CD4-positive, alpha-beta T cell (primary cell): ENCODE measurements at regions not wholly inside any gene's neighbourhood (a gene's known extent, or its start where the extent isn't known, plus 50 kb on each side); places are given as distances from the start of the nearest gene placed in this dataset.

Experiments
- ATAC-seq: fragments of 200-7000 bp; cut with Tn5 transposase; one replicate; pipeline ENCODE4 v1.10.0; 2022; ENCODE audit warnings: mild to moderate bottlenecking; ENCODE audit not compliant: poor library complexity
- CTCF ChIA-PET: fragments of 350-600 bp; sonication (Branson Sonifier 250); formaldehyde crosslinking; loops from one replicate; lab custom pipeline; 2021; ENCODE audit warnings: antibody characterized with exemption, inconsistent platforms; lab: Charles Lee
- POLR2A ChIA-PET: fragments of 350-600 bp; sonication (Branson Sonifier 250); formaldehyde crosslinking; loops from one replicate; lab custom pipeline; 2021; ENCODE audit warnings: antibody characterized with exemption, inconsistent platforms; lab: Charles Lee
- DNase-seq, 14 experiments: peaks; one replicate each; pipeline ENCODE4 v3.0.0-alpha.2; 2013 to 2020; ENCODE audit warnings: mixed read lengths in 2 of 14
- H3K27ac ChIP-seq, 2 donors: one replicate each; pipeline versions ENCODE4 v1.5.1 to v1.7.0; 2013; ENCODE audit warnings: low read length in 2 of 2, low read depth in 1 of 2, mild to moderate bottlenecking in 1 of 2
- H3K27me3 ChIP-seq, 2 experiments: 1 replicate in 1 of 2; 2 replicates in 1 of 2; pipeline versions ENCODE4 v1.6.1 to v1.7.0; 2013; ENCODE audit warnings: low read length in 2 of 2, control low read depth in 1 of 2, mild to moderate bottlenecking in 1 of 2, moderate library complexity in 1 of 2; ENCODE audit not compliant: insufficient read depth in 2 of 2, control insufficient read depth in 1 of 2
- H3K36me3 ChIP-seq: one replicate; pipeline ENCODE4 v1.6.1; 2013; ENCODE audit warnings: low read length, control low read depth; ENCODE audit not compliant: insufficient read depth
- H3K4me1 ChIP-seq: one replicate; pipeline ENCODE4 v1.6.1; 2013; ENCODE audit warnings: low read length, control low read depth; ENCODE audit not compliant: insufficient read depth
- H3K4me3 ChIP-seq: one replicate; pipeline ENCODE4 v1.5.1; 2013; ENCODE audit warnings: mild to moderate bottlenecking, low read length, moderate library complexity
- H3K9me3 ChIP-seq, 2 experiments: 1 replicate in 1 of 2; 2 replicates in 1 of 2; pipeline versions ENCODE4 v1.6.1 to v1.7.0; 2013; ENCODE audit warnings: low read length in 2 of 2, mild to moderate bottlenecking in 2 of 2, control low read depth in 1 of 2, moderate library complexity in 1 of 2; ENCODE audit not compliant: control insufficient read depth in 1 of 2, insufficient read depth in 1 of 2
- H3K27ac Mint-ChIP-seq: one replicate; pipeline ENCODE4 v1.8.0; 2020; ENCODE audit warnings: mixed read lengths
- H3K27me3 Mint-ChIP-seq: one replicate; pipeline ENCODE4 v1.8.0; 2021; ENCODE audit warnings: mixed read lengths
- H3K36me3 Mint-ChIP-seq: one replicate; pipeline ENCODE4 v1.8.0; 2021; ENCODE audit warnings: low read depth, mixed read lengths
- H3K4me1 Mint-ChIP-seq: one replicate; pipeline ENCODE4 v1.8.0; 2021; ENCODE audit warnings: low read depth, mixed read lengths
- H3K4me3 Mint-ChIP-seq: one replicate; pipeline ENCODE4 v1.8.0; 2020; ENCODE audit warnings: mild to moderate bottlenecking, mixed read lengths
- H3K9me3 Mint-ChIP-seq: one replicate; pipeline ENCODE4 v1.8.0; 2020; ENCODE audit warnings: mixed read lengths
- intact Hi-C, 2 experiments: fragments of 100-400 bp; cut with DNase I in 1 of 2; cut with micrococcal nuclease in 1 of 2; formaldehyde crosslinking; loops; one replicate each; pipeline versions ENCODE4 v1.15.1 to v1.9.0; 2023 to 2025; cut with DNase I, micrococcal nuclease
- TF ChIP-seq, protein P1 (sequence below): fragments of 200-600 bp; IDR thresholded peaks from one replicate; pipeline ENCODE4 v1.8.0; 2022; ENCODE audit warnings: antibody characterized with exemption, mild to moderate bottlenecking

DNA sequence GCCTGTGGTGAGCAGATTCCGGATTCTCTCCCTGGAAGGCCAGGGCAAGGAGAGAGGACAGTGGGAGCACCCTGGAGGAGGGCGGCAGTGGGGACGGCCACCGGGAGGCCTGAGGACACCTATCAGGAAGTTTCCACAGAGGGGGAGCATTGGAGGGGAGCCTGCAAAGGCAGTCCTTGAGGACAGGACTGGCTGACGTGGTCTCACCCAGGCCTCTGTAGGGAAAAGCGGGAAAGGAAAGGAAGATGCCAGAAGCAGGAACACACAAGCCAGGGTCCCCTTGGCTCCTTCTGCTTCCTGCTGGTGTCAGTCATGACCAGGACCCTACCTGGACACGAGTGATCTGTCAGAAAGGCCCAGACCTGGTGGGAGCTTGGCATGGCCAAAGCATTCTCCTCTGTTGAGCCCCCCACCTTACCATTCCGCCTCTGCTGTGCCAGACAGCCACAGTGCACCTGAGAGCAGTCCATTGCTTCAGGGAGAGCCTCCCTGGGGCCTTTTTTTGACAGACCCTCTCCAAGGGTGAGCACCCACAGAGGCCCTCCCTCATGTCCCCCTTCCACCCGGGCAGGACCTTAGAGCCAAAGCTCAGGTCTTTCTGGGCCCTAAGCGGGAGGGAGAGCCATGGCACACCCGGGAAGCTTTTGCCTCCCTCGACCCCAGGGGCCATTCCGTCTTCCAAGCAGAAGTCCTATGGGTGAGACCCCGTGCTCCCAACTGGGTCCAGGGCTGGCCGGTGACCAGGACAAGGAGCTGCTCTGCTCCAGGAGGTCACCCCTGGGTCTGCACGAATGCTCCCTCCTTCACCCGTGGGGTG, 333.1 kb downstream of the DYSF start:
- Mint-ChIP-seq H3K36me3 (no peaks in the 10 kb centered on the region), H3K4me3 (no peak overlapping the region), H3K4me1 (no peaks in the 10 kb centered on the region), H3K27me3 (peaks cover 6% of the 10 kb centered on the region), H3K9me3 (no peaks in the 10 kb centered on the region), H3K27ac (no peak overlapping the region)
- CTCF ChIA-PET: no interaction called here
- peaks cover 0 to 4% of the 10 kb centered on the region in 2 experiments for H3K9me3 ChIP-seq
- no peak for ATAC-seq
- no peaks in the 10 kb centered on the region for H3K36me3 ChIP-seq
- no peak overlapping the region for H3K27ac ChIP-seq
- intact Hi-C loops: no loop called here
- TF ChIP-seq, protein P1, sequence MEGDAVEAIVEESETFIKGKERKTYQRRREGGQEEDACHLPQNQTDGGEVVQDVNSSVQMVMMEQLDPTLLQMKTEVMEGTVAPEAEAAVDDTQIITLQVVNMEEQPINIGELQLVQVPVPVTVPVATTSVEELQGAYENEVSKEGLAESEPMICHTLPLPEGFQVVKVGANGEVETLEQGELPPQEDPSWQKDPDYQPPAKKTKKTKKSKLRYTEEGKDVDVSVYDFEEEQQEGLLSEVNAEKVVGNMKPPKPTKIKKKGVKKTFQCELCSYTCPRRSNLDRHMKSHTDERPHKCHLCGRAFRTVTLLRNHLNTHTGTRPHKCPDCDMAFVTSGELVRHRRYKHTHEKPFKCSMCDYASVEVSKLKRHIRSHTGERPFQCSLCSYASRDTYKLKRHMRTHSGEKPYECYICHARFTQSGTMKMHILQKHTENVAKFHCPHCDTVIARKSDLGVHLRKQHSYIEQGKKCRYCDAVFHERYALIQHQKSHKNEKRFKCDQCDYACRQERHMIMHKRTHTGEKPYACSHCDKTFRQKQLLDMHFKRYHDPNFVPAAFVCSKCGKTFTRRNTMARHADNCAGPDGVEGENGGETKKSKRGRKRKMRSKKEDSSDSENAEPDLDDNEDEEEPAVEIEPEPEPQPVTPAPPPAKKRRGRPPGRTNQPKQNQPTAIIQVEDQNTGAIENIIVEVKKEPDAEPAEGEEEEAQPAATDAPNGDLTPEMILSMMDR: no peak
- DNase-seq: peak in 1 of 14 experiments; percentile 27
- H3K4me1 ChIP-seq: no peaks in the 10 kb centered on the region
- H3K4me3 ChIP-seq: no peak overlapping the region
- no peaks in the 10 kb centered on the region for H3K27me3 ChIP-seq
- POLR2A ChIA-PET: no interaction called here

- intact Hi-C loops: no loop called here
- Mint-ChIP-seq H3K36me3 (no peaks in the 10 kb centered on the region), H3K27me3 (peaks cover 9% of the 10 kb centered on the region), H3K27ac (no peak overlapping the region), H3K9me3 (no peaks in the 10 kb centered on the region), H3K4me3 (no peak overlapping the region), H3K4me1 (no peaks in the 10 kb centered on the region)
- ATAC-seq: no peak
- no peak for DNase-seq
- no peaks in the 10 kb centered on the region for H3K4me1 ChIP-seq
- H3K36me3 ChIP-seq: no peaks in the 10 kb centered on the region
- no peaks in the 10 kb centered on the region for H3K9me3 ChIP-seq
- POLR2A ChIA-PET: no interaction called here
- H3K27me3 ChIP-seq: no peaks in the 10 kb centered on the region
- no peak overlapping the region for H3K27ac ChIP-seq
- CTCF ChIA-PET: no interaction called here
- no peak overlapping the region for H3K4me3 ChIP-seq
- TF ChIP-seq, protein P1: no peak
Observed at GRCh38 chr2:71785516-71785981, 332.2 kb downstream of the DYSF start.

GRCh38 chr2:71784734-71785511, 331.6 kb downstream of the DYSF start:
- TF ChIP-seq, protein P1: no peak
- H3K4me1 Mint-ChIP-seq: no peaks in the 10 kb centered on the region
- H3K27ac Mint-ChIP-seq: no peak overlapping the region
- H3K27me3 Mint-ChIP-seq: peaks cover 9% of the 10 kb centered on the region
- no peaks in the 10 kb centered on the region for H3K9me3 ChIP-seq
- H3K4me1 ChIP-seq: no peaks in the 10 kb centered on the region
- no peak for DNase-seq
- no peak for ATAC-seq
- no peaks in the 10 kb centered on the region for H3K9me3 Mint-ChIP-seq
- no peaks in the 10 kb centered on the region for H3K27me3 ChIP-seq
- H3K36me3 Mint-ChIP-seq: no peaks in the 10 kb centered on the region
- intact Hi-C loops: no loop called here
- H3K4me3 ChIP-seq: no peak overlapping the region
- no peak overlapping the region for H3K4me3 Mint-ChIP-seq
- H3K27ac ChIP-seq: no peak overlapping the region
- CTCF ChIA-PET: no interaction called here
- POLR2A ChIA-PET: no interaction called here
- no peaks in the 10 kb centered on the region for H3K36me3 ChIP-seq
